ENCODE measurements at regions not wholly inside any gene's neighbourhood (a gene's known extent, or its start where the extent isn't known, plus 50 kb on each side); places are given as distances from the start of the nearest gene placed in this dataset.

DNA sequence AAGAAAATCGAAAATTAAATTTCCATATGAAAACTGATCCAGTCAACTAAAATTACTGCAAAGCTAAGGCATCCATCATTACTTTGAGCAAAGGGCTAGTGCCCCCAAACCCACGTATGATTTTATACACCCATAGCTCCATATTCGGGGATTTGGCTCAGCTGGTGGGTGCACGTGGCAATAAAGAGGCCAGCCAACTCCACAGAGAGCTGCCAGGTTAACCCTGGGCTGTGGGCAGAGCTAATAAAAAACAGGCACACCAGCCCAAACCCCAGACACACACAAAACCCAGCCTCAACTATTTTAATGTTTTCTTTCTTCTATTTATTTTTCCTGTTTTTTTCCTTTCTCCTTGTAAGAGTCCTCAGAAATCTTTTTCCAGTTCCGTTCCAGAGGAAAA, 151.3 kb upstream of the SOX11 start:
- Mint-ChIP-seq H3K9me3 (peaks cover 26% of the 10 kb centered on the region), H3K27me3 (peaks cover 2% of the 10 kb centered on the region), H3K4me3 (no peak overlapping the region), H3K36me3 (ENCODE audit: low read depth) (no peaks in the 10 kb centered on the region), H3K4me1 (no peaks in the 10 kb centered on the region), H3K27ac (no peak overlapping the region)
- DNase-seq (no peak), ATAC-seq (no peak)

DNA sequence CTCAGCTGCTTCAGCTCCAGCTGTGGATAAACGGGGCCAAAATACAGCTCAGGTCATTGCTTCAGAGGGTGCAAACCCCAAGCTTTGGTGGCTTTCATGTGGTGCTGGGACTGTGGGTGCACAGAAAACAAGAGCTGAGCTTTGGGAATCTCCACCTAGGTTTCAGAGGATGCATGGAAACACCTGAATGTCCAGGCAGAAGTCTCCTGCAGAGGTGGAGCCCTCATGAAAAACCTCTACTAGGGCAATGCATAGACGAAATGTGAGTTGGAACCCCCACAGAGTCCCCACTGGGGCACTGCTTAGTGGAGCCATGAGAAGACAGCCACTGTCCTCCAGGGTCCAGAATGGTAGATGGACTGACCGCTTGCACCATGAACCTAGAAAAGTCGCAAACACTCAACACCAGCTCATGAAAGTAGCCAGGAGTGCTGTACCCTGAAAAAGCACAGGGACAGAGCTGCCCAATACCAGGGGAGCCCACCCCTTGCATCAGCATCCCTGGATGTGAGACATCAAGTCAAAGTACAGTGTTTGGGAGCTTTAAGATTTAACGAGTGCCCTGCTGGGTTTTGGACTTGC, 147.9 kb upstream of the SOX11 start:
- DNase-seq (no peak), ATAC-seq (no peak)
- H3K4me1 Mint-ChIP-seq = no peaks in the 10 kb centered on the region
- H3K4me3 Mint-ChIP-seq = no peak overlapping the region
- H3K9me3 Mint-ChIP-seq = peaks cover 21% of the 10 kb centered on the region
- H3K36me3 Mint-ChIP-seq (ENCODE audit: low read depth) = no peaks in the 10 kb centered on the region
- no peak overlapping the region for H3K27ac Mint-ChIP-seq
- H3K27me3 Mint-ChIP-seq = no peaks in the 10 kb centered on the region

DNA sequence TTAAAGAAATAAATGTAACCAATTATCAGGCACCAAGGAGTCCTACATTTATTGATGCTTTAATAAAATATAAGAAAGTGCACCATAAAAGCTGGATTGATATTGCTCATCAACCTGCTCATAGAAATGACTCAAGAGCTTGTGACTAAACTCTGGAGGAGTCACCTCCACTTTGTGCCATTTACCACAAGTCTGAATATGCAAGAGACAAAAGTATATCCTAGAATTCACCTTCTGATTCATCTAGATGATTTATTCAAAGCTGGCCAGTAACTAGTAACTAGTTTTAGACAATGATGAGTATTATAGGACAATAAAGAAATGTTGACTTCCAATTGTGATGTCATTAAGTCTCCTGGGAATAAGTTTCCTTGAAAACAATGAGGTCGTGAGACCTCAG, 146.0 kb upstream of the SOX11 start:
- DNase-seq (no peak), ATAC-seq (no peak)
- Mint-ChIP-seq H3K4me1 (no peaks in the 10 kb centered on the region), H3K27ac (no peak overlapping the region), H3K27me3 (no peaks in the 10 kb centered on the region), H3K4me3 (no peak overlapping the region), H3K9me3 (peaks cover 21% of the 10 kb centered on the region), H3K36me3 (ENCODE audit: low read depth) (no peaks in the 10 kb centered on the region)

DNA sequence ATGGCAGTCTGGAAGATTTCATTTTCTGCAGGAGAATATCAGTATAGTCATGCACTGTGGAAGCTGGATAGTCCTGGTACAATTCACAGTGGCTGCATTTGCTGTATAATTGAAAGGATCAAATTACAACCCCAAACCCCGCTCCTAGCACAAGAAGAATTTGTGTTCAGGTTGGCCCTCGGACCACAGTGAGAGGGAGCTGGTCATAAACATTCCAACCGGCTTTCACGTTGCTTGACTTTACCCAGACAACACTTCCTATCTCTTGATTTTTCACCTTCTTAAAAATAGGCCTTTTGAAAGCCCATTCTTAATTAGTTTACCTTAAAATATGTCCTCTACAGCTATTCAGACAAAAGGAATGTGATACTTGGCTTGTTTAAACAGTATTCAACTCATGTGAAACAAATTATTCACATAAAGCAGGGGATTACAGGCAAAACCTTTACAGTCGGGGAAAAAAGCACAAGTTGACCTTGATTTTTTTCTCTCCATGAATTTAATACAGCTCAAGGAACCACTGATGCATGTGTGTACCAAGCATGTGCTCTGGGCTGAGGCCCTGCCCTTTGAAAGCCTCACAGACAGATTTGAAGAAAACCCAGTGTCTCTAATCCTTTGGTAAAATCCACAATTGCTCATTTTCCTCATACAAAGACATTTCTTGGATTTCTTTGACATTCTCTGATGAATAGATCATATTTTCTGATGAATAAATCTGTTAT, 143.0 kb upstream of the SOX11 start:
- no peaks in the 10 kb centered on the region for H3K27me3 Mint-ChIP-seq
- H3K27ac Mint-ChIP-seq = no peak overlapping the region
- no peaks in the 10 kb centered on the region for H3K4me1 Mint-ChIP-seq
- H3K9me3 Mint-ChIP-seq = peaks cover 22% of the 10 kb centered on the region
- DNase-seq (no peak), ATAC-seq (no peak)
- H3K36me3 Mint-ChIP-seq (ENCODE audit: low read depth) = no peaks in the 10 kb centered on the region
- H3K4me3 Mint-ChIP-seq = no peak overlapping the region

DNA sequence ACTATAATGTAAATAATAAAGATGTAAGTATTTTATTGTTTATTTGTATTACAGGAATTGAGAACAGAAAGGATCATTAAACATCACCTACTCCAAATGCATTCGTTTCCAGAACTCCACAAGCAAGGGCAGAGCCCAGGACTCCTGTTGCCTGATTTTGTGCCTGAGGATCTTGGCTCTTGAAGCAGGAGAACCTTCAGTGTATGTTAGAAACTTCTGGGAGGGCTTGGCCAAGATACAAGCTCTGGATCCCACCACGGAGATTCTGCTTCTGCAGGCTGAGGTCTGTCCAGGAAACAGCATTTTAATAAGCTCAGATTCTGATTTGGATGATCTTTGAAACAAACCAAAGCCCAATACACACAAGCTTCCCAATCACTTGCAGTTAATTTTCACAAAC, 142.4 kb upstream of the SOX11 start:
- Mint-ChIP-seq H3K27me3 (no peaks in the 10 kb centered on the region), H3K4me1 (no peaks in the 10 kb centered on the region), H3K36me3 (ENCODE audit: low read depth) (no peaks in the 10 kb centered on the region), H3K4me3 (no peak overlapping the region), H3K9me3 (peaks cover 25% of the 10 kb centered on the region), H3K27ac (no peak overlapping the region)
- ATAC-seq (no peak), DNase-seq (no peak)

DNA sequence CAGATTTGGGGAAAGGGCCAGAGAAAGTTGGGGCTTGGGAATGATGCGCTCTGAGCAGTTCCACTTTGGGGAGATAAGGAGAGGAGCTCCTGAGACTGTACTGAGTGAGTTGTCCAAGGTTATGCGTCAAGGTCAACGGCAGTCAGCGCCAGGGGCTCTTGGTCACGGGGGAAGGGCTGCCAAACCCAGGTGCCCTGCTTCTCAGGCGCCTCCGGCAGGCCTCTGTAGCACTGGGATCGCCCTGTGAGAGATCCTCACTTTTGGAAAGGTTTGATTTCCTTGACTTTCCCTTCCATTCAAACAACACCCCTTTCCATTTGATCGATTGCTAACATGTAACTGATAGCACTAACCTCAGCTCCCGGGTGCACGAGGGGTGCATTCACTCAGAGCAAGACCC, 136.5 kb upstream of the SOX11 start:
- no peaks in the 10 kb centered on the region for H3K4me1 Mint-ChIP-seq
- no peaks in the 10 kb centered on the region for H3K27me3 Mint-ChIP-seq
- no peak for DNase-seq
- no peaks in the 10 kb centered on the region for H3K36me3 Mint-ChIP-seq (ENCODE audit: low read depth)
- no peak overlapping the region for H3K4me3 Mint-ChIP-seq
- ATAC-seq = no peak
- H3K9me3 Mint-ChIP-seq = peaks cover 22% of the 10 kb centered on the region
- H3K27ac Mint-ChIP-seq = no peak overlapping the region

DNA sequence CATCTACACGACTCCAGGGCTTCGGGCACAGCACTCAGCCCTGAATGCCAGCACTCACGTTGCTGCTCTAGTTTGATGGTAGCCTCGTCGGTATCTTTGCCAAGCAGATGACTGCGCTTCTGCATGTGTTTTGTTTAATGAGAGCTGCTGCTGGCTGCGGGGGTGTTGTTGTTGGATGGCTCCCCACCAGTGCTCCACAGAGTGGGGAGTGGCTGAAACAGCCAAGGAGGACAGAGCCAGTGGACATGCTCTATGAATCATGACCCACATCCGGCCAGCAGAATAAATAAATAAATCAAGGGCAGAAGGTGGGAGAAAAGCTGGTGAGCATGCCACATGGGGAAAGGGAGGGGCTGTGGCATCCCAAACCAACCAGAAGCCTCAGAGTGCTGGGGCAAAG, 131.2 kb upstream of the SOX11 start:
- Mint-ChIP-seq H3K9me3 (peaks cover 9% of the 10 kb centered on the region), H3K4me1 (no peaks in the 10 kb centered on the region), H3K36me3 (ENCODE audit: low read depth) (peaks cover 1% of the 10 kb centered on the region), H3K27me3 (no peaks in the 10 kb centered on the region), H3K27ac (no peak overlapping the region), H3K4me3 (no peak overlapping the region)
- no peak for DNase-seq
- no peak for ATAC-seq

DNA sequence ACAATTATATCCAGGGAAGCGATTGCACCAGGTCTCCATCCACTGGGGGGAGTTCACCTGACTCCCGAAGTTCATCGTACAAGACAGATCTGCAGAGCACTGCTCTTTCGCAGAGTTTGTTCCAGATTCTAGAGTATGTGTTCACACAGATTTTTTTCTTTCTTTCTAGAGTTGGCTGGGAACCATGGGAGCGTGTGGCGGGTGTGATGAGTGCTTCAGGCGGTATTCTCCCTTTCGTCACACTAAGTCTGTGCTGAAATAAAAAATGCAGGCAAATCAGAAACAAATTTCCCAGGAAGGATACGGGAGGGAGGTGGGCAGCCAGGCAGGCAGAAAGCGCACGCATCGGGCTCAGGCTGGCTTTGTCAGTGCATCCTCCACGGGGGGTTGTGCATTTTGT, 129.8 kb upstream of the SOX11 start:
- Mint-ChIP-seq H3K27ac (no peak overlapping the region), H3K36me3 (ENCODE audit: low read depth) (peaks cover 1% of the 10 kb centered on the region), H3K27me3 (no peaks in the 10 kb centered on the region), H3K4me3 (no peak overlapping the region), H3K4me1 (no peaks in the 10 kb centered on the region), H3K9me3 (peaks cover 9% of the 10 kb centered on the region)
- ATAC-seq (no peak), DNase-seq (no peak)

DNA sequence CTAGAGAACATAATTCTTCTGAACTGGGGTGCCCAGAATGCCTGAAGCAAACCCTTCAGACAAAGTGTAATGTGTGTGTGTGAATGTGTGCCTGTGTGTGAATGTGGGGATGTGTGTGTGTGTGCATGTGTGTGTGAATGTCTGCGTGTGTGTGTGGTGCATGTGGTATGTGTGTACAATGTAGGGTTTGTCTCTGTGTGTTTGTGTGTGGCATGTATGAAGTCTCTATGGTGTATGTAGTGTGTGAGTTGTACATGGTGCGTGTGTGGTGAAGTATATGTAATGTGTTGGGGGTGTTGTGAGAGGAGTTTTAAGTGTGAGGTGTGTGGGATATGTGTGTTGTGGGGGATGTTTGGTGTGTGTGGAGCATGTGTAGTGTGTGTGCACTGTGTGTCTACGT, 129.3 kb upstream of the SOX11 start:
- no peak for DNase-seq

DNA sequence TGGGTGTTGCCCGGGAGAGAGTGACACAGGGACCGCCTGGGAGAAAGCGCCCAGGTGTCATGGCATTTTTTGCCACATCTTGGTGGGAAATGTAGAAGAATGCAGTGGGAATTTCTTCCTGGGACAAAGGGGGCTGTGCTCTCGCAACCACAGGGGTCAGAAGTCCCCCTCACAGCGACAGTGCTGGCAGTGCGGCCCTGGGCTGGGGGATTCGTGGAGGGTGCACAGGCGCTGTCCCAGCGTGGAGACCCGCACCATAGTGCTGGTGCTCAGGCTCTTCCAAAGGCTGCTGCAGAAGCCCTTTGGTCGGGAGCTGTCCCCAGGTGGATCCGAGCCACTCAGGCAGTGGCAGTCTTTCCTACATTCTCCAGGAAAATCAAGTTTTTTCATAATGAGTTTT, 128.8 kb upstream of the SOX11 start:
- DNase-seq (no peak), ATAC-seq (no peak)
- no peak overlapping the region for H3K27ac Mint-ChIP-seq
- H3K4me3 Mint-ChIP-seq = no peak overlapping the region
- H3K27me3 Mint-ChIP-seq = no peaks in the 10 kb centered on the region
- H3K9me3 Mint-ChIP-seq = peaks cover 9% of the 10 kb centered on the region
- H3K36me3 Mint-ChIP-seq (ENCODE audit: low read depth) = peaks cover 1% of the 10 kb centered on the region
- H3K4me1 Mint-ChIP-seq = no peaks in the 10 kb centered on the region

More for the DNA sequence above, 129.3 kb upstream of the SOX11 start:
- no peak overlapping the region for H3K4me3 Mint-ChIP-seq
- peaks cover 9% of the 10 kb centered on the region for H3K9me3 Mint-ChIP-seq
- no peak for ATAC-seq
- H3K4me1 Mint-ChIP-seq = no peaks in the 10 kb centered on the region
- peaks cover 1% of the 10 kb centered on the region for H3K36me3 Mint-ChIP-seq (ENCODE audit: low read depth)
- H3K27ac Mint-ChIP-seq = no peak overlapping the region
- H3K27me3 Mint-ChIP-seq = no peaks in the 10 kb centered on the region

DNA sequence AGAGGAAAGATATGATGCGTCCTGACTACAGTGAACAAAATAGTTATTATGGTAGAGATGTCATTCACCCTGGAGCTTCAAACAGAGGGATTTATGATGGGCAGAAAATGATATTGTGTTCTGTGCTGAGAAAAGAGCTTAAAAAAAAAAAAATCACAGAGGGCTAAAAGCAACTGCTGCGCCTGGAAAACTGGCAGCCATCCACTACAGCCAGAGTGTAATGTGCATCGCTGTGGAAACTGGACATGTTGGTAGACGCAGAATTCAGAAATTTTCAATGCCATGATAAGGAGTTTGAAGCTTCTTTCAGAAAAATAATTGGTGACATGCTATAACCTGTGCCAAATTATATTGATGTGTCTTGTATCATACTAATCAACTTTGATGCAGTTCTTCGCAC, 122.9 kb upstream of the SOX11 start:
- no peaks in the 10 kb centered on the region for H3K36me3 Mint-ChIP-seq (ENCODE audit: low read depth)
- no peak for ATAC-seq
- no peak overlapping the region for H3K27ac Mint-ChIP-seq
- no peaks in the 10 kb centered on the region for H3K4me1 Mint-ChIP-seq
- H3K27me3 Mint-ChIP-seq = no peaks in the 10 kb centered on the region
- no peak overlapping the region for H3K4me3 Mint-ChIP-seq
- no peak for DNase-seq
- H3K9me3 Mint-ChIP-seq = peaks cover 4% of the 10 kb centered on the region

DNA sequence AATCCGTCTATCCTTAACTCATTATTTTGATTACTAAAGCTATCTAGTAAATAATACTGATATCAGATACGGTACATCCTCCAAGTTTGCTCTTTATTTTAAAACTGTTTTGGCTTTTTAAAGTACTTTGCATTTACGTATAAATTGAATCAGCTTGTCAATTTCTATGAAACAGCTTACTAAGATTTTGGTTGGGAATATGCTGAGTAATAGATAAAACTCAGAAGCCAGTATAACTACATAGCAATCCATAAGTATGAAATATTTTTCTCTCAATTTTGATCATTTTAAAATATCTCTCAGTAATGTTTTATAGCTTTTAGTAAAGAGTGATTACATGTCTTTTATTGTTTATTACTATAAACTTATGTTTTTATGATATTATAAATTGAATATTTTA, 116.2 kb upstream of the SOX11 start:
- DNase-seq (no peak), ATAC-seq (no peak)
- Mint-ChIP-seq H3K36me3 (ENCODE audit: low read depth) (no peaks in the 10 kb centered on the region), H3K27me3 (no peaks in the 10 kb centered on the region), H3K4me1 (no peaks in the 10 kb centered on the region), H3K4me3 (no peak overlapping the region), H3K27ac (no peak overlapping the region), H3K9me3 (peaks cover 5% of the 10 kb centered on the region)

DNA sequence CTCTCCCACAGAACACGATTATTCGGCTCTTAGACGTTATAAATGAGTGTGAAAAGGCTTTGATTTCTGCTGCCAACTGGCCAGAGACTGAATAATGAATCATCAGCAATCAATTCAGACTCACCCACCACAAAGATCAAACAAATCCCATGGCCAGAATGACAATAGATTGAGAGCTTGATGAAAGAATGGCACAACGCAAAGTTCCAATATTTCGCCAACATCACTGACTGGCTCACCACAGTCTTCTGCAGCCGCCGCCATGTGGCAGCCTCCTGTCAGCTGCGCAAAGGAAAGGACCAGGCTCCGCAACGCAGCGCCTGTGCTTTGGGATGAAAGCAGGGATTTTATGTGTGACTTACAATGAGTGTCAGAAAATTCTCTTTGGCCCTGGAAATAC, 104.4 kb upstream of the SOX11 start:
- Mint-ChIP-seq H3K27me3 (no peaks in the 10 kb centered on the region), H3K4me1 (no peaks in the 10 kb centered on the region)

DNA sequence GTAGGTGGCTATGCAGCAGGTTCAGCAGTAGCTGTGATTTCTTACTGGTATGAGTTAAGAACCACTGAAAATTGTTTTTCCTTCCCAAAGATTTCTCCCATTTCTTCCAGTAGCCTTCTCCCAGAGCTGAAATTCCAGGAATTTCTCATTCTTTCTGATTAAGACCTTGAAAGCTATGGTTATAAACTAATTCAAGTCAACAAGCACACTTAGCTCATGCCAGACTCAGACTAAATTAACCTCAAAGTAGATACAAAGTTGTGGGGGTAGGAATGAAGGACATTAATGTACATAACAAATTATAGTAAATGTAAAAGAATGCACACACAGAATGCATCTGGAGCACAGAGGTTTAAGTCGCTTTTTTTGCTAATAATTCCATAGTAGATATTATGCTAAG, 103.6 kb upstream of the SOX11 start:
- Mint-ChIP-seq H3K4me3 (no peak overlapping the region), H3K9me3 (peaks cover 5% of the 10 kb centered on the region), H3K27me3 (no peaks in the 10 kb centered on the region), H3K36me3 (ENCODE audit: low read depth) (no peaks in the 10 kb centered on the region), H3K4me1 (no peaks in the 10 kb centered on the region), H3K27ac (no peak overlapping the region)
- ATAC-seq (no peak), DNase-seq (no peak)

More for the DNA sequence above, 104.4 kb upstream of the SOX11 start:
- Mint-ChIP-seq H3K27ac (no peak overlapping the region), H3K36me3 (ENCODE audit: low read depth) (no peaks in the 10 kb centered on the region), H3K9me3 (peaks cover 5% of the 10 kb centered on the region), H3K4me3 (no peak overlapping the region)
- DNase-seq (no peak), ATAC-seq (no peak)

DNA sequence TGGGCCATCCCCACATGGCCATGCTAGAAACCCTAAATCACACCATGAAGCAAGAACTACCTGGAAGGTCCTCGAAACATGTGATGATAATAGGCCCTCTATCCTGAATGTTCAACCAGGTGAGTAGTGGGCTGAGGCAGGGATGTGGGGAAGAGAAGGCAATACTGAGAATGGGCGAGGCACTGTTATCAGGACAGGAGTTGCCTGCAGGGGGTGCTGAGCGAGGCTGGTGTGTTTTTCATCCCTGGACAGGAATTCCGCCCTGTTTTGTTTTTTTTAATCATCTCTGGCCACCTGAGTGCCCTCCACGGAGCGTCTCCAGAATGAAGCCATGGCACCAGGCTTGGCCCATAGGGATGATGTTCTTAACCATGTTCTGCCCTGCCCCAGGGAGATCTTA, 103.0 kb upstream of the SOX11 start:
- Mint-ChIP-seq H3K4me1 (no peaks in the 10 kb centered on the region), H3K9me3 (peaks cover 7% of the 10 kb centered on the region)
- ATAC-seq = no peak

DNA sequence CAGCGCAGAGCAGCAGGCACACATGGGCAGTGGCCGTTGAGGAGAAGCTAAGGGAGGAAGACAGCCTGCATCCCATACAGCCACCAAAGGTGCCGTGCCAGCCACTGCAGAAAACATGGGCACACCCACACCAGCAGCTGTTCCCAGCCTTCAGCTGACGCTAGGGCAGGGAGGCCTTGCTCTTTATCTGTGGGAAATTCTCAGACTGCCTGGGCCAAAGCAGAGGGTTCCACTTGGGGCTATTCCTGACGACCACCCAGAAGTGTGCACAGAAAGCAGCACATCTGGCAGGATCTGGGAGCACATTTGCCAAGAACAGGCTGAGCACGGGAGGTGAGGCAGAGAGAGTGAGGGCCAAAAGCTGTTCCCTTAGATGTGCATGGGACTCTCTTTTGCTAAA, 101.3 kb upstream of the SOX11 start:
- Mint-ChIP-seq H3K36me3 (ENCODE audit: low read depth) (no peaks in the 10 kb centered on the region), H3K9me3 (peaks cover 12% of the 10 kb centered on the region), H3K4me1 (no peaks in the 10 kb centered on the region), H3K27me3 (no peaks in the 10 kb centered on the region), H3K27ac (no peak overlapping the region), H3K4me3 (no peak overlapping the region)
- DNase-seq = no peak
- ATAC-seq = no peak

More for the DNA sequence above, 103.0 kb upstream of the SOX11 start:
- Mint-ChIP-seq H3K27ac (no peak overlapping the region), H3K4me3 (no peak overlapping the region), H3K27me3 (no peaks in the 10 kb centered on the region), H3K36me3 (ENCODE audit: low read depth) (no peaks in the 10 kb centered on the region)
- no peak for DNase-seq
